Thoracic aorta (tissue), 2 donors: ENCODE measurements at regions not wholly inside any gene's neighbourhood (a gene's known extent, or its start where the extent isn't known, plus 50 kb on each side); places are given as distances from the start of the nearest gene placed in this dataset.

Experiments used
- ATAC-seq: fragments of 150-250 bp; one replicate; pipeline ENCODE4 v1.8.0; 2017; ENCODE audit warnings: low read depth; ENCODE audit not compliant: insufficient number of reproducible peaks, low FRiP score
- DNase-seq: peaks from one replicate; pipeline ENCODE4 v3.0.0-alpha.2; 2020; ENCODE audit warnings: low spot score
- H3K27ac ChIP-seq, 2 donors: fragments of 200-600 bp; sonication (generic); 1 replicate in 1 of 2; 2 replicates in 1 of 2; pipeline ENCODE4 v1.5.1; 2016; ENCODE audit warnings: mild to moderate bottlenecking in 2 of 2, moderate library complexity in 2 of 2
- H3K27me3 ChIP-seq: fragments of 200-600 bp; sonication (generic); replicated peaks from 2 replicates; pipeline ENCODE4 v1.6.0; 2016; ENCODE audit warnings: mild to moderate bottlenecking; ENCODE audit not compliant: insufficient read depth
- H3K36me3 ChIP-seq: fragments of 200-600 bp; sonication (generic); one replicate; pipeline ENCODE4 v1.5.1; 2016
- H3K4me1 ChIP-seq, 2 donors: fragments of 200-600 bp; sonication (generic); 1 replicate in 1 of 2; 2 replicates in 1 of 2; pipeline versions ENCODE4 v1.5.1 to v1.6.0; 2016; ENCODE audit warnings: low read depth in 2 of 2, mild to moderate bottlenecking in 1 of 2; ENCODE audit not compliant: control insufficient read depth in 1 of 2
- H3K4me3 ChIP-seq: fragments of 200-600 bp; sonication (generic); 2 replicates; pipeline ENCODE4 v1.5.1; 2016; ENCODE audit warnings: mild to moderate bottlenecking
- H3K9me3 ChIP-seq: fragments of 200-600 bp; sonication (generic); 2 replicates; pipeline ENCODE4 v1.5.1; 2016
- TF ChIP-seq, protein P1 (sequence below): fragments of 200-600 bp; sonication (generic); IDR thresholded peaks from one replicate; pipeline ENCODE4 v1.5.1; 2019; ENCODE audit warnings: antibody characterized with exemption

DNA sequence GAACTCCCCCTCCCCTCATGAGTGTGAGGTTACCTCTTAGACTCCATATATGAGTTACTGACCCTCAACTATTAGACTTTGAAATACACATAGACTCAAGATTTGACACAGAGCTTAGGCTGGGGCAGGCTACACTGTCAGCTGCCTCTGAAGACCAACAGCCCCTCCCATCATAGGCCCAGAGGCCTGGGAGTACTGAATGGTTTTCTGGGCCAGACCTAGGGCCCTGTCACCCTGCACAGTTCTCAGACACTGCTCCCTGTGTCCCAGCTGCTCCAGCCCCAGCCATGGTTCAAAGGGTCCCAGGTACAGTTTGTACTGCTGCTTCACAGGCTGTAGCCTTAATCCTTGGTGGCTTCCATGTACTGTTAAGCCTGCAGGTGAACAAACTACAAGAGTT lies 132.1 kb upstream of the MOCS1 start:
- Histone ChIP-seq H3K36me3 (no peaks in the 10 kb centered on the region), H3K4me1 (no peaks in the 10 kb centered on the region), H3K27ac (no peak overlapping the region), H3K27me3 (no peaks in the 10 kb centered on the region), H3K9me3 (no peaks in the 10 kb centered on the region), H3K4me3 (no peak overlapping the region)
- ATAC-seq (no peak), DNase-seq (no peak)
- TF ChIP-seq, protein P1, sequence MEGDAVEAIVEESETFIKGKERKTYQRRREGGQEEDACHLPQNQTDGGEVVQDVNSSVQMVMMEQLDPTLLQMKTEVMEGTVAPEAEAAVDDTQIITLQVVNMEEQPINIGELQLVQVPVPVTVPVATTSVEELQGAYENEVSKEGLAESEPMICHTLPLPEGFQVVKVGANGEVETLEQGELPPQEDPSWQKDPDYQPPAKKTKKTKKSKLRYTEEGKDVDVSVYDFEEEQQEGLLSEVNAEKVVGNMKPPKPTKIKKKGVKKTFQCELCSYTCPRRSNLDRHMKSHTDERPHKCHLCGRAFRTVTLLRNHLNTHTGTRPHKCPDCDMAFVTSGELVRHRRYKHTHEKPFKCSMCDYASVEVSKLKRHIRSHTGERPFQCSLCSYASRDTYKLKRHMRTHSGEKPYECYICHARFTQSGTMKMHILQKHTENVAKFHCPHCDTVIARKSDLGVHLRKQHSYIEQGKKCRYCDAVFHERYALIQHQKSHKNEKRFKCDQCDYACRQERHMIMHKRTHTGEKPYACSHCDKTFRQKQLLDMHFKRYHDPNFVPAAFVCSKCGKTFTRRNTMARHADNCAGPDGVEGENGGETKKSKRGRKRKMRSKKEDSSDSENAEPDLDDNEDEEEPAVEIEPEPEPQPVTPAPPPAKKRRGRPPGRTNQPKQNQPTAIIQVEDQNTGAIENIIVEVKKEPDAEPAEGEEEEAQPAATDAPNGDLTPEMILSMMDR, result no peak

DNA sequence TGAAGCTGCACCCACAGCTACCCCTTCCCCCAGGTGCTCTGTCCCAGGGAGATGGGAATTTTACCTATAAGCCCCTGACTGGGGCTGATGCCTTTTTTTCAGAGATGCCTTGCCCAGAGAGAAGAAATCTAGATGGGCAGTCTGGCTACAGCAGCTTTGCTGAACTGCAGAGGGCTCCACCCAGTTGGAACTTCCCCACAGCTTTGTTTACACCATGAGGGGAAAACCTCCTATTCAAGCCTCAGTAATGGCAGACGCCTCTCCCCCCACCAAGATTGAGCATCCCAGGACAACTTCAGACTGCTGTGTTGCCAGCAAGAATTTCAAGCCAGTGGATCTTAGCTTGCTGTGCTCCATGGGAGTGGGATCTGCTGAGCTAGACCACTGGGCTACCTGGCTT lies 122.6 kb upstream of the MOCS1 start:
- Histone ChIP-seq H3K27ac (no peak overlapping the region), H3K4me3 (no peak overlapping the region), H3K4me1 (no peaks in the 10 kb centered on the region), H3K9me3 (no peaks in the 10 kb centered on the region), H3K27me3 (no peaks in the 10 kb centered on the region), H3K36me3 (no peaks in the 10 kb centered on the region)
- ATAC-seq (no peak), DNase-seq (no peak)
- TF ChIP-seq, protein P1, result no peak

DNA sequence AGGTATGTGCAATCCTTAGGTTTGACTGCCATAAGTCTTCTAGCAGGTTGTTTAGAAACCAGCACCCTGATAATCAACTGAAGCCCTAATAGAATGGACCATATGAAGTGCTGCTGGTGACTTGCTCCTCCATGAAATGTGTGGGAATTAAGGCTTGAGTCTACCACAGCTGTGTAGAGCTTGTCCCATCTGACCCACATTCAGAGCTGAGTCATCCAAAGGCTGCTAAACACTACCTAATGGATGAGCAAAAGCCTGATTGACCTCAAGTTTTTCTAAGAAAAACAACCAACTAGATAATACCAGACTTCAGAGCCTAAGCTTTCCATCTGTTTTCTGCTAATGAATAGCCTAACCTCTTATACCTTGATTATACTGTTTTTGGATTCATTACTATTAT lies 120.3 kb upstream of the MOCS1 start:
- no peaks in the 10 kb centered on the region for H3K36me3 ChIP-seq
- TF ChIP-seq, protein P1, result no peak
- H3K4me1 ChIP-seq, result no peaks in the 10 kb centered on the region
- H3K4me3 ChIP-seq, result no peak overlapping the region
- no peak overlapping the region for H3K27ac ChIP-seq
- ATAC-seq (peak; percentile 59), DNase-seq (no peak)
- no peaks in the 10 kb centered on the region for H3K27me3 ChIP-seq
- no peaks in the 10 kb centered on the region for H3K9me3 ChIP-seq

DNA sequence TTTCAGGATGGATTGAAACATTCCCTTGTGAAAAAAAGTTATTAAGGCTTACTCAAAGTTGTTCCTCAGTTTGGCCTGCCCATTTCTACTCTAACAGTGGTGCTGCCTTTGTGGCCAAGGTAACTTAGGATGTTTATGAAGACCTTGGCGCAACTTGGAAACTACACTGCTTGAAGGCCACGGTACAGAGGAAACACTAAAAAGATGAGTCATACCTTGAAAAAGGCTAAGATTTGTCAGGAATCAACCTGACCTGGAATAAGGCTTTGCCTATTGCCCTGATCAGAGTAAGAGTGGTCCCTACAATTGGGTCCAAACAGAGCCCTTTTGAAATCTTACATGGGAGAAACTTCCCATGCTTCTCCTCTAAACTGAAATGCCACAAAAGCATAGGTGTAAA lies 119.9 kb upstream of the MOCS1 start:
- Histone ChIP-seq H3K4me1 (no peaks in the 10 kb centered on the region), H3K27ac (no peak overlapping the region), H3K27me3 (no peaks in the 10 kb centered on the region), H3K9me3 (no peaks in the 10 kb centered on the region), H3K4me3 (no peak overlapping the region), H3K36me3 (no peaks in the 10 kb centered on the region)
- DNase-seq, result no peak
- no peak for ATAC-seq
- TF ChIP-seq, protein P1, result no peak

DNA sequence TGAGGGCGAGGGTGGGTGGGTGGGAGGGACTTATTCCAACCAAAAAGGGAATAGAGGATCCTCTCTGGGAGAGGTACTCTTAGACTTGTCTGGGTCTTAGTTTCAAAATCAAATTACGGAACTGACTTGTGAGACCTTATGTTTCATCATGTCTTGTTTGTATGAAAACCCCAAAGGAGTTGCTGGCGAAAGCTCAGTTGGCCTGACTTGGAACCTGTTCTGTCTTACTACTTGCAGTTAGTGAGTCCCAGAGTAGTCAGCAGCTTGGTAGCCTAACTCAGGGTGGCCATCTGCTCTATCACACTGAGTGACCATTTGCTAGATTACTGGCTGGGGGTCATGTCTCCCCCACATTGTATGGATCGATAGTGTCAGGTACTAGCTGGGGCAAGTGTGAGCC lies 114.9 kb upstream of the MOCS1 start:
- H3K27ac ChIP-seq, result no peak overlapping the region
- TF ChIP-seq, protein P1, result no peak
- no peaks in the 10 kb centered on the region for H3K4me1 ChIP-seq
- no peak for ATAC-seq
- no peak for DNase-seq
- H3K9me3 ChIP-seq, result no peaks in the 10 kb centered on the region
- H3K27me3 ChIP-seq, result no peaks in the 10 kb centered on the region
- no peak overlapping the region for H3K4me3 ChIP-seq
- H3K36me3 ChIP-seq, result no peaks in the 10 kb centered on the region
